CD4-positive, alpha-beta T cell (primary cell): ENCODE measurements at regions not wholly inside any gene's neighbourhood (a gene's known extent, or its start where the extent isn't known, plus 50 kb on each side); places are given as distances from the start of the nearest gene placed in this dataset.
"Not testable (repeated sequence)": the region's sequence is repeated elsewhere in the genome, so short reads cannot be mapped to it uniquely, and the experiment has no call there.

Source experiments
- ATAC-seq: fragments of 200-7000 bp; cut with Tn5 transposase; one replicate; pipeline ENCODE4 v1.10.0; 2022; ENCODE audit warnings: mild to moderate bottlenecking; ENCODE audit not compliant: poor library complexity
- CTCF ChIA-PET: fragments of 350-600 bp; sonication (Branson Sonifier 250); formaldehyde crosslinking; loops from one replicate; lab custom pipeline; 2021; ENCODE audit warnings: antibody characterized with exemption, inconsistent platforms; lab: Charles Lee
- POLR2A ChIA-PET: fragments of 350-600 bp; sonication (Branson Sonifier 250); formaldehyde crosslinking; loops from one replicate; lab custom pipeline; 2021; ENCODE audit warnings: antibody characterized with exemption, inconsistent platforms; lab: Charles Lee
- DNase-seq, 14 experiments: peaks; one replicate each; pipeline ENCODE4 v3.0.0-alpha.2; 2013 to 2020; ENCODE audit warnings: mixed read lengths in 2 of 14
- H3K27ac ChIP-seq, 2 donors: one replicate each; pipeline versions ENCODE4 v1.5.1 to v1.7.0; 2013; ENCODE audit warnings: low read length in 2 of 2, low read depth in 1 of 2, mild to moderate bottlenecking in 1 of 2
- H3K27me3 ChIP-seq, 2 experiments: 1 replicate in 1 of 2; 2 replicates in 1 of 2; pipeline versions ENCODE4 v1.6.1 to v1.7.0; 2013; ENCODE audit warnings: low read length in 2 of 2, control low read depth in 1 of 2, mild to moderate bottlenecking in 1 of 2, moderate library complexity in 1 of 2; ENCODE audit not compliant: insufficient read depth in 2 of 2, control insufficient read depth in 1 of 2
- H3K36me3 ChIP-seq: one replicate; pipeline ENCODE4 v1.6.1; 2013; ENCODE audit warnings: low read length, control low read depth; ENCODE audit not compliant: insufficient read depth
- H3K4me1 ChIP-seq: one replicate; pipeline ENCODE4 v1.6.1; 2013; ENCODE audit warnings: low read length, control low read depth; ENCODE audit not compliant: insufficient read depth
- H3K4me3 ChIP-seq: one replicate; pipeline ENCODE4 v1.5.1; 2013; ENCODE audit warnings: mild to moderate bottlenecking, low read length, moderate library complexity
- H3K9me3 ChIP-seq, 2 experiments: 1 replicate in 1 of 2; 2 replicates in 1 of 2; pipeline versions ENCODE4 v1.6.1 to v1.7.0; 2013; ENCODE audit warnings: low read length in 2 of 2, mild to moderate bottlenecking in 2 of 2, control low read depth in 1 of 2, moderate library complexity in 1 of 2; ENCODE audit not compliant: control insufficient read depth in 1 of 2, insufficient read depth in 1 of 2
- H3K27ac Mint-ChIP-seq: one replicate; pipeline ENCODE4 v1.8.0; 2020; ENCODE audit warnings: mixed read lengths
- H3K27me3 Mint-ChIP-seq: one replicate; pipeline ENCODE4 v1.8.0; 2021; ENCODE audit warnings: mixed read lengths
- H3K36me3 Mint-ChIP-seq: one replicate; pipeline ENCODE4 v1.8.0; 2021; ENCODE audit warnings: low read depth, mixed read lengths
- H3K4me1 Mint-ChIP-seq: one replicate; pipeline ENCODE4 v1.8.0; 2021; ENCODE audit warnings: low read depth, mixed read lengths
- H3K4me3 Mint-ChIP-seq: one replicate; pipeline ENCODE4 v1.8.0; 2020; ENCODE audit warnings: mild to moderate bottlenecking, mixed read lengths
- H3K9me3 Mint-ChIP-seq: one replicate; pipeline ENCODE4 v1.8.0; 2020; ENCODE audit warnings: mixed read lengths
- CTCF ChIP-seq: fragments of 200-600 bp; IDR thresholded peaks from one replicate; pipeline ENCODE4 v1.8.0; 2022; ENCODE audit warnings: antibody characterized with exemption, mild to moderate bottlenecking
- intact Hi-C, 2 experiments: fragments of 100-400 bp; cut with DNase I in 1 of 2; cut with micrococcal nuclease in 1 of 2; formaldehyde crosslinking; loops; one replicate each; pipeline versions ENCODE4 v1.15.1 to v1.9.0; 2023 to 2025; cut with DNase I, micrococcal nuclease

- Mint-ChIP-seq H3K27me3 (peaks cover 5% of the 10 kb centered on the region), H3K27ac (no peak overlapping the region), H3K4me3 (no peak overlapping the region), H3K4me1 (no peaks in the 10 kb centered on the region), H3K36me3 (peaks cover 16% of the 10 kb centered on the region), H3K9me3 (peaks cover 10% of the 10 kb centered on the region)
- H3K27ac ChIP-seq: no peak overlapping the region
- ChIA-PET POLR2A (no interaction called here), CTCF (no interaction called here)
- no peak overlapping the region for H3K4me3 ChIP-seq
- peaks cover 17 to 19% of the 10 kb centered on the region in 2 experiments for H3K9me3 ChIP-seq
- TF ChIP-seq CTCF: no peak
- DNase-seq (no peak), ATAC-seq (no peak)
- intact Hi-C loops: no loop called here
- no peaks in the 10 kb centered on the region for H3K4me1 ChIP-seq
- peaks cover 0 to 6% of the 10 kb centered on the region in 2 experiments for H3K27me3 ChIP-seq
- H3K36me3 ChIP-seq: no peaks in the 10 kb centered on the region
These were observed 56.7 kb upstream of the ZSWIM5 start for GRCh38 chr1:45263132-45263531.

- H3K36me3 Mint-ChIP-seq: peaks cover 5% of the 10 kb centered on the region
- ChIA-PET POLR2A (interaction anchor here (0.7 to 0.9 kb wide), 2 partner anchors 8 to 27 kb away, joined by 3 to 4 read pairs; no protein-coding TSS in a partner anchor), CTCF (no interaction called here)
These were observed 58.8 kb upstream of the ZSWIM5 start for GRCh38 chr1:45265244-45265643.

GRCh38 chr1:45266151-45266801 is 59.9 kb upstream of the ZSWIM5 start:
- Mint-ChIP-seq H3K9me3 (peaks cover 5% of the 10 kb centered on the region), H3K4me1 (no peaks in the 10 kb centered on the region), H3K27me3 (peaks cover 5% of the 10 kb centered on the region), H3K36me3 (peaks cover 4% of the 10 kb centered on the region), H3K27ac (no peak overlapping the region), H3K4me3 (no peak overlapping the region)
- H3K9me3 ChIP-seq: peaks cover 0 to 8% of the 10 kb centered on the region in 2 experiments
- no peak overlapping the region for H3K4me3 ChIP-seq
- no peak for ATAC-seq
- intact Hi-C loops: no loop called here
- DNase-seq: no peak
- no peak for TF ChIP-seq CTCF
- ChIA-PET POLR2A (interaction anchor here (0.9 kb wide), 1 partner anchor 26 kb away, joined by 3 read pairs; no protein-coding TSS in a partner anchor), CTCF (no interaction called here)
- H3K27me3 ChIP-seq: peaks cover 0 to 4% of the 10 kb centered on the region in 2 experiments
- no peak overlapping the region for H3K27ac ChIP-seq
- no peaks in the 10 kb centered on the region for H3K36me3 ChIP-seq
- no peaks in the 10 kb centered on the region for H3K4me1 ChIP-seq

More at GRCh38 chr1:45265244-45265643, 58.8 kb upstream of the ZSWIM5 start:
- peaks cover 5% of the 10 kb centered on the region for H3K27me3 Mint-ChIP-seq
- ATAC-seq: no peak
- Histone ChIP-seq H3K27ac (no peak overlapping the region), H3K27me3 (peaks cover 0 to 4% of the 10 kb centered on the region in 2 experiments), H3K9me3 (peaks cover 0 to 11% of the 10 kb centered on the region in 2 experiments), H3K4me3 (no peak overlapping the region), H3K4me1 (no peaks in the 10 kb centered on the region), H3K36me3 (no peaks in the 10 kb centered on the region)
- DNase-seq: no peak
- H3K27ac Mint-ChIP-seq: no peak overlapping the region
- intact Hi-C loops: no loop called here
- no peaks in the 10 kb centered on the region for H3K4me1 Mint-ChIP-seq
- peaks cover 5% of the 10 kb centered on the region for H3K9me3 Mint-ChIP-seq
- TF ChIP-seq CTCF: no peak
- H3K4me3 Mint-ChIP-seq: no peak overlapping the region

- not testable (repeated sequence) for H3K9me3 Mint-ChIP-seq, H3K4me1 ChIP-seq
These were observed 58.4 kb upstream of the HPDL start for GRCh38 chr1:45268310-45268709.

GRCh38 chr1:45272267-45272666 is 54.4 kb upstream of the HPDL start:
- H3K4me1 ChIP-seq, H3K4me1 Mint-ChIP-seq, H3K27ac Mint-ChIP-seq, H3K36me3 ChIP-seq, H3K4me3 ChIP-seq, H3K9me3 ChIP-seq, CTCF ChIA-PET, H3K36me3 Mint-ChIP-seq, H3K27me3 ChIP-seq, H3K4me3 Mint-ChIP-seq, DNase-seq, H3K27ac ChIP-seq, H3K27me3 Mint-ChIP-seq, ATAC-seq, intact Hi-C loops, H3K9me3 Mint-ChIP-seq: not testable (repeated sequence)
- POLR2A ChIA-PET: interaction anchor here (0.5 to 0.6 kb wide), 2 partner anchors 156 to 472 kb away, joined by 4 to 7 read pairs; partner anchors contain the start of gene PLK3

More at GRCh38 chr1:45268310-45268709, 58.4 kb upstream of the HPDL start:
- H3K27ac Mint-ChIP-seq, H3K9me3 ChIP-seq, H3K36me3 ChIP-seq, CTCF ChIA-PET, intact Hi-C loops, H3K4me3 Mint-ChIP-seq, H3K27me3 ChIP-seq, POLR2A ChIA-PET, H3K27ac ChIP-seq, H3K4me3 ChIP-seq, H3K36me3 Mint-ChIP-seq, H3K4me1 Mint-ChIP-seq, DNase-seq, H3K27me3 Mint-ChIP-seq, ATAC-seq: not testable (repeated sequence)
